ENCODE measurements at regions not wholly inside any gene's neighbourhood (a gene's known extent, or its start where the extent isn't known, plus 50 kb on each side); places are given as distances from the start of the nearest gene placed in this dataset.

DNA sequence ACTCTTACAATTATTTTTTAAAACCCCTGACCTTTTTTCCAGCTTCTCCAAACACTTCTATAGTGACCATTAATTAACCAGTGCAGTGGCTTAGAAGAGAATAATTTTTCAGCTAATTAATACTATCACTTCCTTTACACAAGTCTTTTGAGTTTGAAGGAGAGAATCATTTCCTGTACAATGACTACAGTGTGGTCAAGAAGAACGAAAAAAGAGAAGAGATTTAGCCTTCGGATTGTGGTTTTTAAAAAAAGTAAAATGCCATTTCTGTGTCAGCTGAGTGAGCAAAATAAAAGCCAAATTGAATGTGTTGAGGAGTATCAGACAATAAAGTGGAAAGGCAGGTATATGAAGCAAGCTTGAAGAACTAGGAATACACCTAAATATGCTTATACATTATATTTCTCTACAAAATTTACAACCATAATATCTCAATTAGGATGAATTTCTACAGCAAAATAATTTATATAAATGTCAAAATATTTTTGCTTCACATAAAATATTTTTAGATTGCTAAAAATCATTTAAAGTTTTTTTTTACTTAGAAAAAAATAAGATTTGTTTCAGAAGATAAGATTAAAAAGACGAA, 1155.2 kb upstream of the CNTN5 start:
- WGBS (ENCODE audit: insufficient coverage), result 0% methylated on average over 2 of the region's 3 CpGs
- no peaks in the 10 kb centered on the region for H3K4me1 ChIP-seq (ENCODE audit: control extremely low read depth in 1 of 4, control insufficient read depth in 4 of 4, insufficient read depth in 4 of 4, low read length in 3 of 4)
- no peak overlapping the region for H3K4me3 ChIP-seq (ENCODE audit: control insufficient read depth in 1 of 7, extremely low read depth in 1 of 7, insufficient read depth in 4 of 7, low read depth in 2 of 7, low read length in 6 of 7)
- peak in 2 of 3 donors; percentile 0 to 2 for DNase-seq
- H3K9me3 ChIP-seq (ENCODE audit: control extremely low read depth in 1 of 5, control insufficient read depth in 4 of 5, insufficient read depth in 2 of 5, low read depth in 1 of 5, low read length in 4 of 5), result peaks cover 0 to 4% (median 0%) of the 10 kb centered on the region in 5 experiments
- H3K27me3 ChIP-seq (replicated peaks in 2 of 5; ENCODE audit: control insufficient read depth in 4 of 5, insufficient read depth in 5 of 5, low read length in 4 of 5), result peaks cover 0 to 2% (median 0%) of the 10 kb centered on the region in 5 experiments
- H3K36me3 ChIP-seq (ENCODE audit: control insufficient read depth in 4 of 4, insufficient read depth in 4 of 4, low read length in 3 of 4), result no peaks in the 10 kb centered on the region
- H3K27ac ChIP-seq (ENCODE audit: insufficient read depth in 1 of 2, low read depth in 1 of 2, low read length in 2 of 2, poor library complexity in 1 of 2, severe bottlenecking in 2 of 2), result no peak overlapping the region
- ChIA-PET CTCF (no interaction called here), POLR2A (no interaction called here)

DNA sequence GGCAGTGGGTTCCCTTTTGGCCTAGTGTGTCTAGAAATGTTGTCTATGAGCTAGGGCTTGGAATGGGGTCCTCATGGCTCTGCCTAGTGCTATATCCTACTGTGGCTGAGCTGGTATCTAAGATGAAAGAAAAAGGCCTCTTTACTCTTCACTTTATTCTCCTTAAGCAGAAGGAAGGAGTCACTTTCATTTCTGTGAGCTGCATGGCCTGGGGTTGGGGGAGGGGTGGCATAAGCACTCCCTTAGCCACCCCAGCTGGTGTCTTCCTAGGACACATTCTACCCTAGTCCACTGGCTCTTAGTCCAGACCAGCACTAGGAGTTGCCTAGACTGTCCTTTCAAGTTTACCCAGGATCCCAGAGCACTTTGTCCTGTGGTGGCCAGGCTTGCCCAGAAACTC, 1148.9 kb upstream of the CNTN5 start:
- no peaks in the 10 kb centered on the region for H3K9me3 ChIP-seq (ENCODE audit: control extremely low read depth in 1 of 5, control insufficient read depth in 4 of 5, insufficient read depth in 2 of 5, low read depth in 1 of 5, low read length in 4 of 5)
- no peaks in the 10 kb centered on the region for H3K27me3 ChIP-seq (replicated peaks in 2 of 5; ENCODE audit: control insufficient read depth in 4 of 5, insufficient read depth in 5 of 5, low read length in 4 of 5)
- H3K36me3 ChIP-seq (ENCODE audit: control insufficient read depth in 4 of 4, insufficient read depth in 4 of 4, low read length in 3 of 4), result no peaks in the 10 kb centered on the region
- no peak for DNase-seq
- ChIA-PET POLR2A (no interaction called here), CTCF (no interaction called here)
- H3K27ac ChIP-seq (ENCODE audit: insufficient read depth in 1 of 2, low read depth in 1 of 2, low read length in 2 of 2, poor library complexity in 1 of 2, severe bottlenecking in 2 of 2), result no peak overlapping the region
- H3K4me1 ChIP-seq (ENCODE audit: control extremely low read depth in 1 of 4, control insufficient read depth in 4 of 4, insufficient read depth in 4 of 4, low read length in 3 of 4), result no peaks in the 10 kb centered on the region
- H3K4me3 ChIP-seq (ENCODE audit: control insufficient read depth in 1 of 7, extremely low read depth in 1 of 7, insufficient read depth in 4 of 7, low read depth in 2 of 7, low read length in 6 of 7), result no peak overlapping the region

DNA sequence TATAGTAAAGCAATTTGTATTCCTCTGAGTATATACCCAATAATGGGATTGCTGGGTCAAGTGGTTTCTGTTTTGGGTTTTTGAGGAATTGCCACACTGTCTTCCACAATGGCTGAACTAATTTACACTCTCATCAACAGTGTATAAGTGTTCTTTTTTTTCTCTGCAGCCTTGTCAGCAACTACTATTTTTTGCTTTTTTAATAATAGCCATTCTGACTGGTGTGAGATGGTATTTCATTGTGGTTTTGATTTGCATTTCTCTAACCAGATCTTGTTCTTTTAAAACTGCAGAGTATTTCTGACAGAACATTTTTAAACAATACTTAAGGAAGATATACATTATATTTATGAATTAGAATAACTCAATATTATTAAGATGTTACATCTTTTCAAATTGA, 1140.5 kb upstream of the CNTN5 start:
- ChIA-PET CTCF (no interaction called here), POLR2A (no interaction called here)
- H3K27me3 ChIP-seq (replicated peaks in 2 of 5; ENCODE audit: control insufficient read depth in 4 of 5, insufficient read depth in 5 of 5, low read length in 4 of 5), result no peaks in the 10 kb centered on the region
- H3K27ac ChIP-seq (ENCODE audit: insufficient read depth in 1 of 2, low read depth in 1 of 2, low read length in 2 of 2, poor library complexity in 1 of 2, severe bottlenecking in 2 of 2), result no peak overlapping the region
- H3K36me3 ChIP-seq (ENCODE audit: control insufficient read depth in 4 of 4, insufficient read depth in 4 of 4, low read length in 3 of 4), result no peaks in the 10 kb centered on the region
- no peak overlapping the region for H3K4me3 ChIP-seq (ENCODE audit: control insufficient read depth in 1 of 7, extremely low read depth in 1 of 7, insufficient read depth in 4 of 7, low read depth in 2 of 7, low read length in 6 of 7)
- no peaks in the 10 kb centered on the region for H3K9me3 ChIP-seq (ENCODE audit: control extremely low read depth in 1 of 5, control insufficient read depth in 4 of 5, insufficient read depth in 2 of 5, low read depth in 1 of 5, low read length in 4 of 5)
- H3K4me1 ChIP-seq (ENCODE audit: control extremely low read depth in 1 of 4, control insufficient read depth in 4 of 4, insufficient read depth in 4 of 4, low read length in 3 of 4), result no peaks in the 10 kb centered on the region
- no peak for DNase-seq

DNA sequence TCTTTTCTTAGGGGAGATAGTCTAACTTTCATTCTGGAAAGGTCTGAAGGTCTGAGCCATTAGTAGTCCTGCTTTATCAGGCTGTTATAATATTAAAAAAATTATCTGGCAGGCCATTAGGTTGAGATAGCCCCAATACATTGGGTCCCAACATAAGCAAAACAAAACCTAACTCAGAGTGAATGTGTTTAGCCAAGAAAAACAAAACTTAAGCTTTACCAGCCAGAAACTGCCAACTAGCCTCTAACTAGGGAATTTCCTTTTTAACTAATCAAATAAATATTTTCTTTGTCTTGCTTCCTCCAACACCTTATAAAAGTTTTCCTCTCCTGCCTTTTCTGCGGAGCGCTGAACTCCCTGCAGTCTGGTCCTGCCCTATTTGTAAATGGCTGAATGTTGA, 1137.7 kb upstream of the CNTN5 start:
- DNase-seq, result no peak
- Histone ChIP-seq H3K4me1 (ENCODE audit: control extremely low read depth in 1 of 4, control insufficient read depth in 4 of 4, insufficient read depth in 4 of 4, low read length in 3 of 4) (no peaks in the 10 kb centered on the region), H3K27ac (ENCODE audit: insufficient read depth in 1 of 2, low read depth in 1 of 2, low read length in 2 of 2, poor library complexity in 1 of 2, severe bottlenecking in 2 of 2) (no peak overlapping the region), H3K9me3 (ENCODE audit: control extremely low read depth in 1 of 5, control insufficient read depth in 4 of 5, insufficient read depth in 2 of 5, low read depth in 1 of 5, low read length in 4 of 5) (no peaks in the 10 kb centered on the region), H3K27me3 (replicated peaks in 2 of 5; ENCODE audit: control insufficient read depth in 4 of 5, insufficient read depth in 5 of 5, low read length in 4 of 5) (no peaks in the 10 kb centered on the region), H3K4me3 (ENCODE audit: control insufficient read depth in 1 of 7, extremely low read depth in 1 of 7, insufficient read depth in 4 of 7, low read depth in 2 of 7, low read length in 6 of 7) (no peak overlapping the region), H3K36me3 (ENCODE audit: control insufficient read depth in 4 of 4, insufficient read depth in 4 of 4, low read length in 3 of 4) (no peaks in the 10 kb centered on the region)
- CTCF ChIA-PET, result no interaction called here
- no CpG with 5 or more reads among the region's 2 CpGs for WGBS (ENCODE audit: insufficient coverage)
- POLR2A ChIA-PET, result no interaction called here

DNA sequence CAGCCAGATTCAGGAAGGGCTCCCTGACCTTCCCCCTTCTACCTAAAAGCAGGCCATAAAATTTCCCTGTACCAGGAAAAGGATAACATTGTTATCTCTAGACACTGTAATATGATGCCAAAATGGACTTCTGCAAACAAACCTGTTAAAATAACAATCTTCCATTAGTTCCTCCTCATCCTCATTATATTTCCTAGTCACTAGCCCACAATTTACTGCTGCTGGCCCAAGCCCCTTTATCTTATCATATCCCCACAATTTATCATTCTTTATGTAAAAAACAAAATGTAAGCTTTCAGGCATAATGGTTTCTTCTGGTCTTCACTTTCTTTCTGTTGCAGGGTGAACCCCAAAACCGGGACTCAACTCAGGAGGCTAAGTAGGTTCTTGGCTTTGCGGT, 1132.1 kb upstream of the CNTN5 start:
- WGBS (ENCODE audit: insufficient coverage), result 88% methylated on average over 1 of the region's 2 CpGs

DNA sequence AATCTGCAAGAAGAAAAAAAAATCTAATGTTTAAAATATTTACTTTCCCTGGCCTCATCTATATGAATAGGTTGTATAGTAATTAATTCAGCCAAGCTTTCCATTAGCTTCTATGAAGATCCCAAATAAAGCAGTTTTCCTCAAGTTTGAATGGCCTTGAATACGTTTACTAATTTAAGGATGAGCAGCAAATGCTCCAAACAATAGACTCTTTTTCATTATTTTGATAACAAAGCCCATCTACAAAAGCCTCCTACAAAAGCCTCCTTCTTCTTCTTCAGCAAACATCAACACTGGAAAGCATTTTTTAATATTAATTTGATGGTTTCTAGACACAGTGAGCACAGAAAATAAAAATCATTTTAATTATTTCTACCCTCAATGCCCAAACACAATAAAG, 1130.3 kb upstream of the CNTN5 start:
- DNase-seq, result no peak
- 83% methylated on average over 1 of the region's 1 CpG for whole genome bisulfite sequencing (ENCODE audit: insufficient coverage)

More for the DNA sequence above, 1132.1 kb upstream of the CNTN5 start:
- Histone ChIP-seq H3K9me3 (ENCODE audit: control extremely low read depth in 1 of 5, control insufficient read depth in 4 of 5, insufficient read depth in 2 of 5, low read depth in 1 of 5, low read length in 4 of 5) (no peaks in the 10 kb centered on the region), H3K27me3 (replicated peaks in 2 of 5; ENCODE audit: control insufficient read depth in 4 of 5, insufficient read depth in 5 of 5, low read length in 4 of 5) (no peaks in the 10 kb centered on the region), H3K4me1 (ENCODE audit: control extremely low read depth in 1 of 4, control insufficient read depth in 4 of 4, insufficient read depth in 4 of 4, low read length in 3 of 4) (no peaks in the 10 kb centered on the region), H3K36me3 (ENCODE audit: control insufficient read depth in 4 of 4, insufficient read depth in 4 of 4, low read length in 3 of 4) (no peaks in the 10 kb centered on the region), H3K4me3 (ENCODE audit: control insufficient read depth in 1 of 7, extremely low read depth in 1 of 7, insufficient read depth in 4 of 7, low read depth in 2 of 7, low read length in 6 of 7) (no peak overlapping the region), H3K27ac (ENCODE audit: insufficient read depth in 1 of 2, low read depth in 1 of 2, low read length in 2 of 2, poor library complexity in 1 of 2, severe bottlenecking in 2 of 2) (no peak overlapping the region)
- CTCF ChIA-PET, result no interaction called here
- DNase-seq, result no peak
- POLR2A ChIA-PET, result no interaction called here

DNA sequence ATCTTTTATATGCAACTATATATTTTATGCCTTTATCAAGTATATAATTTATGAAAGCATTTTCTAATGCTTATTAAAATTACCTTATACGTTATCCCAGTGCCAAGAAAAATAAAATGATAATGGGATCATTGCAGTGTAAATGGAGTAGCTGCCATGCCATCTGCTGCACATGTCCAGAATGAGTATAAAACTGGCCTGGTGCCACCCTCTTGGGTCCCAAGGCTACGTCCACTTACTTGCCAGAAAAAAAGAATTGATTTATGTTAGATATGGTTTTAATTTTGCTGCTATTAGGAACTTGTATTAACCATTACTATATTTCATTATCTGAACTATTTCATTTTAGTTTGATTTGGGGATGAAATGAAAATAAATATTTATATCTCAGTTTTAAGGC, 1127.1 kb upstream of the CNTN5 start:
- no peaks in the 10 kb centered on the region for H3K9me3 ChIP-seq (ENCODE audit: control extremely low read depth in 1 of 5, control insufficient read depth in 4 of 5, insufficient read depth in 2 of 5, low read depth in 1 of 5, low read length in 4 of 5)
- ChIA-PET CTCF (no interaction called here), POLR2A (no interaction called here)
- no peak overlapping the region for H3K27ac ChIP-seq (ENCODE audit: insufficient read depth in 1 of 2, low read depth in 1 of 2, low read length in 2 of 2, poor library complexity in 1 of 2, severe bottlenecking in 2 of 2)
- H3K4me3 ChIP-seq (ENCODE audit: control insufficient read depth in 1 of 7, extremely low read depth in 1 of 7, insufficient read depth in 4 of 7, low read depth in 2 of 7, low read length in 6 of 7), result no peak overlapping the region
- no peaks in the 10 kb centered on the region for H3K4me1 ChIP-seq (ENCODE audit: control extremely low read depth in 1 of 4, control insufficient read depth in 4 of 4, insufficient read depth in 4 of 4, low read length in 3 of 4)
- WGBS (ENCODE audit: insufficient coverage), result no CpG with 5 or more reads among the region's 2 CpGs
- DNase-seq, result no peak
- no peaks in the 10 kb centered on the region for H3K36me3 ChIP-seq (ENCODE audit: control insufficient read depth in 4 of 4, insufficient read depth in 4 of 4, low read length in 3 of 4)
- H3K27me3 ChIP-seq (replicated peaks in 2 of 5; ENCODE audit: control insufficient read depth in 4 of 5, insufficient read depth in 5 of 5, low read length in 4 of 5), result no peaks in the 10 kb centered on the region

More for the DNA sequence above, 1130.3 kb upstream of the CNTN5 start:
- Histone ChIP-seq H3K27me3 (replicated peaks in 2 of 5; ENCODE audit: control insufficient read depth in 4 of 5, insufficient read depth in 5 of 5, low read length in 4 of 5) (no peaks in the 10 kb centered on the region), H3K27ac (ENCODE audit: insufficient read depth in 1 of 2, low read depth in 1 of 2, low read length in 2 of 2, poor library complexity in 1 of 2, severe bottlenecking in 2 of 2) (no peak overlapping the region), H3K9me3 (ENCODE audit: control extremely low read depth in 1 of 5, control insufficient read depth in 4 of 5, insufficient read depth in 2 of 5, low read depth in 1 of 5, low read length in 4 of 5) (no peaks in the 10 kb centered on the region), H3K4me1 (ENCODE audit: control extremely low read depth in 1 of 4, control insufficient read depth in 4 of 4, insufficient read depth in 4 of 4, low read length in 3 of 4) (no peaks in the 10 kb centered on the region), H3K4me3 (ENCODE audit: control insufficient read depth in 1 of 7, extremely low read depth in 1 of 7, insufficient read depth in 4 of 7, low read depth in 2 of 7, low read length in 6 of 7) (no peak overlapping the region), H3K36me3 (ENCODE audit: control insufficient read depth in 4 of 4, insufficient read depth in 4 of 4, low read length in 3 of 4) (no peaks in the 10 kb centered on the region)
- ChIA-PET CTCF (no interaction called here), POLR2A (no interaction called here)

Measured in common myeloid progenitor, CD34-positive (primary cell).